Neural crest cell (in vitro differentiated cells): ENCODE measurements at regions not wholly inside any gene's neighbourhood (a gene's known extent, or its start where the extent isn't known, plus 50 kb on each side); places are given as distances from the start of the nearest gene placed in this dataset.

Source experiments
- DNase-seq: peaks from one replicate; pipeline ENCODE4 v3.0.0; 2021; ENCODE audit warnings: low read depth, mixed read lengths, low spot score
- H3K27ac Mint-ChIP-seq: one replicate; pipeline ENCODE4 v1.8.0; 2021; ENCODE audit warnings: mild to moderate bottlenecking, mixed read lengths; ENCODE audit not compliant: unreplicated experiment
- H3K27me3 Mint-ChIP-seq: 2 replicates; pipeline ENCODE4 v1.8.0; 2021; ENCODE audit warnings: low read depth, mild to moderate bottlenecking, mixed read lengths
- H3K36me3 Mint-ChIP-seq: 2 replicates; pipeline ENCODE4 v1.8.0; 2021; ENCODE audit warnings: low read depth, mild to moderate bottlenecking, mixed read lengths
- H3K4me1 Mint-ChIP-seq: 2 replicates; pipeline ENCODE4 v1.8.0; 2021; ENCODE audit warnings: mixed read lengths
- H3K4me3 Mint-ChIP-seq: one replicate; pipeline ENCODE4 v1.8.0; 2021; ENCODE audit warnings: mild to moderate bottlenecking, mixed read lengths
- H3K9me3 Mint-ChIP-seq: 2 replicates; pipeline ENCODE4 v1.8.0; 2021; ENCODE audit warnings: mixed read lengths
- TF ChIP-seq, protein P1 (sequence below): fragments of 200-600 bp; sonication (generic); conservative IDR thresholded peaks from 2 replicates; pipeline ENCODE4 v1.5.0; 2021; ENCODE audit warnings: antibody characterized with exemption, mild to moderate bottlenecking

DNA sequence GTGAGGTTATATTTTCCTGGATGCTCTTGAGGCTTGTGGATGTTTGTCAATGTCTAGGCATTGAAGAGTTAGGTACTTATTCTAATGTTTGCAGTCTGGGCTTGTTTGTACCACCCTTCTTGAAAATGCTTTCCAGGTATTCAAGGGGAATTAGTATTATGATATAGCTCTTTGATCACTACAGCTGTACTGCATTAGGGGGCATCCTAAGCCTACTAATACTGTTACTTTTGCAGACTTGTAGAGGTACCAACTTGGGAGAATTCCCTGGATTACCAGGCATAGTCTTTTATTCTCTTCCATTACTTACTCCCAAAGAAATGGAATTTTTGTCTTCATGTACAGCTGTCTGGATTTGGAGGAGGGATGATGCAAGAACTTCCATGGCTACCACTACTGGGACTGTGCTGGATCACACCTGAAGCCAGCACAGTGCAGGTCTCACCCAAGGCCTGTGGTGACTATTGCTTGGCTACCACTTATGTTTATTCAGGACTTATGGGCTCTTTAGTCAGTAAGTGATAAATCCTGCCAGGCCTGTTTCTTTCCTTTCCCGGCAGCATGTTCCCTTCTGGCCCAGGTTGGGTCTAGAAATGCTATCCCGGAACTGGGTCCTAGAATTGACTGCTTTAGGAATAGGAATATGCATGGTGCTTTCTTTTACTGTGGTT, 402.9 kb downstream of the IL20RB start:
- Mint-ChIP-seq H3K36me3 (peaks cover 3% of the 10 kb centered on the region), H3K9me3 (peaks cover 12% of the 10 kb centered on the region), H3K27me3 (peaks cover 3% of the 10 kb centered on the region), H3K4me1 (no peaks in the 10 kb centered on the region), H3K4me3 (no peak overlapping the region), H3K27ac (no peak overlapping the region)
- TF ChIP-seq, protein P1, sequence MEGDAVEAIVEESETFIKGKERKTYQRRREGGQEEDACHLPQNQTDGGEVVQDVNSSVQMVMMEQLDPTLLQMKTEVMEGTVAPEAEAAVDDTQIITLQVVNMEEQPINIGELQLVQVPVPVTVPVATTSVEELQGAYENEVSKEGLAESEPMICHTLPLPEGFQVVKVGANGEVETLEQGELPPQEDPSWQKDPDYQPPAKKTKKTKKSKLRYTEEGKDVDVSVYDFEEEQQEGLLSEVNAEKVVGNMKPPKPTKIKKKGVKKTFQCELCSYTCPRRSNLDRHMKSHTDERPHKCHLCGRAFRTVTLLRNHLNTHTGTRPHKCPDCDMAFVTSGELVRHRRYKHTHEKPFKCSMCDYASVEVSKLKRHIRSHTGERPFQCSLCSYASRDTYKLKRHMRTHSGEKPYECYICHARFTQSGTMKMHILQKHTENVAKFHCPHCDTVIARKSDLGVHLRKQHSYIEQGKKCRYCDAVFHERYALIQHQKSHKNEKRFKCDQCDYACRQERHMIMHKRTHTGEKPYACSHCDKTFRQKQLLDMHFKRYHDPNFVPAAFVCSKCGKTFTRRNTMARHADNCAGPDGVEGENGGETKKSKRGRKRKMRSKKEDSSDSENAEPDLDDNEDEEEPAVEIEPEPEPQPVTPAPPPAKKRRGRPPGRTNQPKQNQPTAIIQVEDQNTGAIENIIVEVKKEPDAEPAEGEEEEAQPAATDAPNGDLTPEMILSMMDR, result no peak
- no peak for DNase-seq

DNA sequence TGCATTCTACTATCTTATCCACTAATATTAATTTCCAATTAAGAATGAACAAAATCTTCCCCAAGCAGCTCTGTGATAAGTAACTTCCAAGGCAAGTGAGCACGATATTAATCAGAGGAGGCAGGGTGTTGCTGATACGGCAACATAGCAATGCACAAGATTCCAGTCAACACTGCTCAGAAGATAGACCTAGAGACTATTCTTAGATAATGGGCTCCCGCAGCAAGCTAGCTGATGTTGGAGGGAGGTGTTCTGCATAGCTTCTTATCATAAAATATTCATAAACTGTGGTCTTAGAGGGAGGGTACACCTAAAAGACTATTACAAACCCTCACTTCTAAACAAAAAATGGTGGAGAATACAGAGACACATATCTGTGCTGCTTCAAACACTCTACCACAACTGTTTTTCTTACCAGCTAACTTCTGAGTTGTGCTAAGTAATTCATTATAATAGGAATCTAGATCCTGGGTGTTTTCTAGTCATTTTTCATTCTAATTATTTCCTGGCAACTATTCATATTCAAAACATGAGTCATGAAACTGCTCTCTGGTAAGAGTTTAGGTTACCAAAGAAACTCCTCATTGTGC, 382.0 kb upstream of the SOX14 start:
- no peaks in the 10 kb centered on the region for H3K4me1 Mint-ChIP-seq
- H3K36me3 Mint-ChIP-seq, result no peaks in the 10 kb centered on the region
- H3K4me3 Mint-ChIP-seq, result no peak overlapping the region
- TF ChIP-seq, protein P1, result no peak
- no peak for DNase-seq
- no peaks in the 10 kb centered on the region for H3K27me3 Mint-ChIP-seq
- H3K27ac Mint-ChIP-seq, result no peak overlapping the region
- H3K9me3 Mint-ChIP-seq, result peaks cover 4% of the 10 kb centered on the region

DNA sequence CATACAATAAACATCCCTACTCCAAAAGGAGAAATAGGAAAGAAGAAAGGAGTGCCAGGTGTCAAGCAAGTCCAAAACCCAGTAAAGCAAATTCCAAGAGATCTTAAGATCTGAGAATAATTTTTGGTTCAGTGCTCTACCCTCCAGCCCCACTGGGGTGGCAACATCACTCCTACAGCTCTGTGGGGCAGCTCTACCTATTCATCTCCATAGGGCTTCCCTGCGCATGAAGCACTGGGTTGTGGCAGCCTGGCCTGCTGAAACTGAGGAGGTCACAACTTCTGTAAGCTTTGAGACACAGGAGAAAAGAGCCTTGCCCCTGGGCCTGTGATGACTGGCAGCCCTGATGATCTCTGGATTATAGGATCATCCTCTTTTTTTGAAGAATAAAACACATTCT, 378.2 kb upstream of the SOX14 start:
- Mint-ChIP-seq H3K4me1 (no peaks in the 10 kb centered on the region), H3K36me3 (no peaks in the 10 kb centered on the region), H3K27me3 (peaks cover 2% of the 10 kb centered on the region), H3K27ac (no peak overlapping the region), H3K4me3 (no peak overlapping the region), H3K9me3 (no peaks in the 10 kb centered on the region)
- no peak for DNase-seq
- TF ChIP-seq, protein P1, result no peak

DNA sequence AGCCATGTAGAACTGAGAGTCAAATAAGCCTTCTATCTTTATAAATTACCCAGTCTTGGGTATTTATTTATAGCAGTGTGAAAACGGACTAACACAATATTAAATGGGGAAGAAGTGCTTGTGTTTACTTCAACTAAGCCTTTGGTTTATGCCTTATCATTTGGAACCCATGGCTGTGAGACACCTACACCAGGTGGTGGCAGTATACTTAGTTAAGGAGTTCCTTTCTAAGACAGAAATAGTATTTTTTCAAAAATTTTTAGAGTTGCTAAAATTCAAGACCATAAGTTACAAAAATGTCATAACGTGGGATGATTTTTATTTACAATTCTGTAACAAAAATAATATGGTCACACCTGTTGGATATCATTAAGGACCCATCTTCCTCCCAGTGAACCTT, 354.5 kb upstream of the SOX14 start:
- H3K27ac Mint-ChIP-seq, result no peak overlapping the region
- H3K27me3 Mint-ChIP-seq, result peaks cover 6% of the 10 kb centered on the region
- H3K4me3 Mint-ChIP-seq, result no peak overlapping the region
- TF ChIP-seq, protein P1, result no peak
- no peak for DNase-seq
- peaks cover 3% of the 10 kb centered on the region for H3K9me3 Mint-ChIP-seq
- no peaks in the 10 kb centered on the region for H3K4me1 Mint-ChIP-seq
- no peaks in the 10 kb centered on the region for H3K36me3 Mint-ChIP-seq

DNA sequence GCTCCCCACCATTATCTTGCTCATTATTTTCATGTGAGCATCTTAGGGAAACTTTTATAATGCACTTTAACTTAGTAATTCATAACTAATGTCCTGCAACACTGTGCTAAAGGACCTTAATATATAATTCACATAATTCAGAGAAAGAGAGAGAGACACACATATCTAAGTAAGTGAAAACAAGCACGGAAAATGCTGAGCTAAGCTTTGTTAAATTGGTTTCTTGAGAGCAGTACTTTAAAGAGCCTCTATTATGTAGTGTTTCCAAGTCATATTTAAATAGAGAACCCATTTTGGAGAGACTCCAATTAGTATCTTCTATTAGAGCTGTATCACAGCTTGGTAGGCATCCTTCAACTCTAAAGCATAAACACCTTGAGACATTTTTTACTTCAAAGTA, 354.1 kb upstream of the SOX14 start:
- Mint-ChIP-seq H3K4me1 (no peaks in the 10 kb centered on the region), H3K27me3 (peaks cover 6% of the 10 kb centered on the region), H3K36me3 (no peaks in the 10 kb centered on the region), H3K27ac (no peak overlapping the region), H3K4me3 (no peak overlapping the region), H3K9me3 (peaks cover 3% of the 10 kb centered on the region)
- no peak for DNase-seq
- TF ChIP-seq, protein P1, result no peak
